Right renal pelvis (tissue), 4 donors: ENCODE measurements at regions not wholly inside any gene's neighbourhood (a gene's known extent, or its start where the extent isn't known, plus 50 kb on each side); places are given as distances from the start of the nearest gene placed in this dataset.
"Not testable (repeated sequence)": the region's sequence is repeated elsewhere in the genome, so short reads cannot be mapped to it uniquely, and the experiment has no call there.

Experiments used
- DNase-seq, 4 donors: peaks; one replicate each; pipeline ENCODE4 v3.0.0-alpha.2; 2013; ENCODE audit warnings: low read depth in 4 of 4, low spot score in 3 of 4, missing footprints in 1 of 4

DNA sequence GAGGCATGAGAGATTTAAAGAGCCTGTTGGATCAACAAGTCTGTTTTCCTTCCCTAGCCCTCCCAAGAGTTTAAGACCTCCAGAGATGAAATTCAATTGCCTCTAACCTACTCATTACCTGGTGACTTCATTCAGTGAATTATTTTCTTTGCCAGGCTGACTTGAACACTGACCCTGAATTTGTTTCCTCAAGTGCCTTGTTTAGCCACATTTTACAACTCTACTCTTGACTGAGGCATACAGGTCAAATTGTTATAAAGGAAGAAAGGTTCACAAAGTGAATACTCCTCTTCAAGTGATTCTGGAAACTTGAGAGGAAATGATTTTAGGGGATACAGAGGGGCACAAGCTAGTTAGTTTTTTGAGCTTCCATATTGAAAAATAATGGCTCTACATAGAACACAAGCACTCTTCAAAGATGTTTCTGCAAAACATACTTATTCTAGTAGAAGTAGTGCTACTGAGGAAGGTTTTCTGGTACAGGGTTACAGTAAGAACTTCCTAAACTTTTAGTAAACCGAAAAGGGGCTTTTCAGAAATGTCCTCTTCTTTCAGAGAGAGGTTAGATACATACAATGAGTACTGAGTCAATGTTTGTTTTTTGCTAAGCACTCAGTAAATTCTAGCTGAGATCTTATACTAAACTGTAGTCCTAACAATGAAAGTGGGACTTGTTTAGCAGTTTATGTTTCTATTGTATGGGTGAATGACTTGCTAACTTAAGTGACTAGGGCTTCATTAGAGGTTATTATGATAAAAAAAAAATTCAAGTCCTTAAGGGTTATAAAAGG is 137.4 kb upstream of the SATB1 start:
- no peak for DNase-seq

DNA sequence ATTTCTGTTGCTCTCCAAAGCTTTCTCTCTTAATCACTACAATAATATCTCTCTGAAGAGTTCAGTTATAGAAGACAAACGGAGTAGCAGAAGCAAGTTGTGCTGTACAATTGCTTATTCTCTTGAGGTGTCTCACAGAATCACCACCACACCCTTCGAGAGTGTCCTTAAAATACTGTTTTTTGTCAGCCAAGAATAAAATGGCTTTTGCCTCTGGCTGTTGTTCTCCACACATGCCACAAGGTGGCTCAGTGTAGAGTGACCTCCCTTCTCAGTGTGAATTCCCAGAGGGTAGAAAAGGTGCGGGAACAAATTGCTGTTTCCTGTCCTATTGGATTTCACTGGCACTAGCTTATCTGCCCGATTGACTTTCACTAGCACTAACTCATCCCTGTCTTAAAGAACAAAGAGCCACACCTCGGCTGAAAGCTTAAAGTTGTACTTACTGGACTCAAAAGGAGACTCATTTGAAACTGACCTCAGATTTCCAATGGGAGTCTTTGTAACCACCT is 134.2 kb upstream of the SATB1 start:
- peak; percentile 12 to 31 (median 16) for DNase-seq

DNA sequence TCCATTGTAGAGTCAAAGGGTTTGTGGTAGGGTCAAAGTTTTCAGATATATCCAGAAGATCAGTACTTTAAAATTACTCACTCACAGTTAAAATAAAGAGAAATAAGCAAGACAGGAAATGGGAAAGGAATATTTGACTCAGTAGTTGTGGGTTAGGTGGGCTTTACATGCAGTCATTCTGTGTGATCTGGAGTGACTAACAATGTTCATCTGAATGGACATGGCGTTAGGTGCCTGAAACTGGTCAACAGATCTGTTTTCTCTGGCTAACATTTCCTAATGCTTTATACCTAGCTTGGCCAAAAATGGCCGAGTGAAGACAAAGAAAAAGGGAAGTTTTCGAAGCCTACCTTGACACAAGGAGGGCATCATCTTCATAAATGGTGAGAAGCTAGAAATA is 133.4 kb upstream of the SATB1 start:
- DNase-seq, result no peak

DNA sequence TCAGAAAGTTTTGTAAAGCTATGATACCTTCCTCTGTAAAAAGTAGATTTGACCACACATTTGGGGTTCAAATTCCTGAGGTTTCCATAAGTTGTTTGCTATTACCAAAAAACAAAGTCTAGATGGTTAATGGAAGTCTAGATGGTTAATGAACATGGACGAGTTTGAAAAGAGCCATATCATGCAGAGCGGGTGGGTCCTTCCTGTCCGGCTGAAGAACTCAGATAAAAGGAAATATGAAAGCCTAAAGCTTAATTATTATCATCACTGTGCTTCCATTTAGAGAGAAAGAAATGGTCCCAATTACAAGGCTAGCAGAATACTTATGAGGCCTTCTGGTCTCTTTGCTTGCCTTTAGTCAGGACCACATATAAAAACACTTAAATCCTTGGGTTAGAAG is 132.1 kb upstream of the SATB1 start:
- DNase-seq, result no peak

DNA sequence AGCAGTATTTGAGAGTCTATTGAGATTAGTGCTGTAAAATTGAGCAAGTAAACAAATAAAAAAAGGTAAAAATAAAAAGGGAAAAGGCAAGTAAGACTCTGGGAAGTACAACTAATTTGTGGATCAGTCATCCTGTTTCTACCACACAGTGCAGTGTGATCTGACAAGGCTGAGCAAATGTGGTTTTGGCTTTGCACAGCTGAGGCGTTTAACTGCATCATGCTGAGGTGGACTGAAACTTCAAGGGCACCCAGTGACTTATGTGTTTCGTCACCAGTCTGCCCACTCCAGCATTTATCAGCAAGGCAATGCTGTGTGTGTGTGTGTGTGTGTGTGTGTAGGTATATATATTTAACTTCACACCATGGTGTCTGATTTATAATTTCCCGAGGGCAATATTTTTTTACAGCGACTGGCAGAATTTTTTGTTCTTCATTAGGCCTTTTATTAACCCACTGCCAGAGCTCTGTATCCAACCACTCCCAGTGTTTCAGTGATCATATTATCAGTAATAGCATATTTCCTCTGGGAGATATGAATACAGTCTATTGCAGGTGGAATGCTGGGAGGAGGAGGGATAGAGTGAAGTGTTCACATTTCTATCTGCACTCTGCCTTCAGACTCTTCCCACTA is 131.5 kb upstream of the SATB1 start:
- DNase-seq, result no peak

DNA sequence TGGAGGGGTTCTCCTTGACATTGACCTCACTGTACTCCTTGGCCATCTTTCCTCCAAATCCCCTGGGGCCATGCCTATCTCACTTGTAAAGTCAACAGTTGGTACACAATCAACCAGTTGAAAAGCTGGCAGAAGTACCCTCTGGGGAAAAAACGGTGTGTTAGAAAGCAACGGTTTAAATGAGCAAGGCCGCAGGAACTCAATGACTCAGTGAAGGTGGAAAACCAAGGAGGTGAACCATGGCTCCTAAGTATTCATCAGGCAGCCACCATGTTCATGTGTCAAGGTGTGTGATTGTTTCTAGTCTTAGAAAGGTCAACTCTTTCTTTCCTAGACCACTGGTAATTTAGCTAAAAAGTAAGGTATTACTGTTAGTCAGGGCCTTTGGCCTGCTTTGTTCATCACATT is 130.9 kb upstream of the SATB1 start:
- DNase-seq, result no peak

DNA sequence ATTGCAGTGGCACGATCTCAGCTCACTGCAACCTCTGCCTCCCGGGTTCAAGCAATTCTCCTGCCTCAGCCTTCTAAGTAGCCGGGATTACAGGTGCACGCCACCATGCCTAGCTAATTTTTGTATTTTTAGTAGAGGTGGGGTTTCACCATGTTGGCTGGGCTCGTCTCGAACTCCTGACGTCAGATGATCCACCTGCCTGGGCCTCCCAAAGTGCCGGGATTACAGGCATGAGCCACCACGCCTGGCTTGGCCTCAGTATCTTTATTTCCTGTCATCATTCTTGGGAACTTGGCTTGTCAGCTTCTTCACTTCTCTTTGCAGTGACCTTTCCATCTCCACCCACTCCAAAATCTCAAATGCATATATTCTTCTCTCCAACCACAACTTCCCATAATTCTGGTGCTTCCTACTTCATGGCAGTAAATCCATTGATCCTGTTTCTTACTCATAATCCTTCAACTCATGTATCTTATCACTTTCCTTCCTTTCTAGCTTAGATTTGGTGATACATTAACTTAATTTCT is 127.5 kb upstream of the SATB1 start:
- not testable (repeated sequence) for DNase-seq

DNA sequence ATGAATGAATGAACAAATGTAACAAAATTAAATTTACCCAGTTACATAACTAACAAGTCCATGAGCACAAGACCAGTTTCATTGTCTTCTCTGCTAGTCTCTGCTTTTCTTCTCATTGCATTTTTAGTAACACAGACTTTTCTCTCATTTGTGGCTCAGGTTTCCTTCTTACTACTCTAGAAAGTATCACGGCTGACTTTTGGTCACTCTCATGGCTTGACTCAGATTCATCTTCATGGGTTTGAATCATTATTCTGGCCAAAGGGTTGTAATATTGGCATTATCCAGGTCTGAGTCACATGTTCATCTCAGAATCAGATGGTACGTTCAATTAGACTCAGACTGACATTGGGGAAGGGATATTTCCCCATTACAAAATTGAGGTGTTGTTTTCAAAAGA is 121.5 kb upstream of the SATB1 start:
- DNase-seq, result no peak

DNA sequence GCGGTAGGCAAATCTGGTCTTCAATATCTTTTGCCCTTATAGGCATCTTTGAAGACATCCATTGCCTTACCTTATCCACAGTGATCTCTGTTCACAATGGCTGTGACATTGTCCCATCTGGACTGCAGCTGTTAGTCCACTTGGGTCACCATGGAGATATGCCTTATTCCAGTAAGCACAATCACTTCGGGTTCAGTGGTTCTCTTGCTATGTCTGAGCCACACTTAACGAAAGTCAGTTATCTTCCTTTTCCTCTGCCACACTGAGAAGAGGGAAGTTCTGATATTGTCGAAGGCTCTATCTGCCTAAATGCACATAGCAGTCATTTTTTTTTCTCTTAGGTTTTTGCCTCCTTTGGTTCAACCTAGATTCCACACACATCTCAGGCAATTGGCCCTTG is 119.0 kb upstream of the SATB1 start:
- DNase-seq, result no peak

DNA sequence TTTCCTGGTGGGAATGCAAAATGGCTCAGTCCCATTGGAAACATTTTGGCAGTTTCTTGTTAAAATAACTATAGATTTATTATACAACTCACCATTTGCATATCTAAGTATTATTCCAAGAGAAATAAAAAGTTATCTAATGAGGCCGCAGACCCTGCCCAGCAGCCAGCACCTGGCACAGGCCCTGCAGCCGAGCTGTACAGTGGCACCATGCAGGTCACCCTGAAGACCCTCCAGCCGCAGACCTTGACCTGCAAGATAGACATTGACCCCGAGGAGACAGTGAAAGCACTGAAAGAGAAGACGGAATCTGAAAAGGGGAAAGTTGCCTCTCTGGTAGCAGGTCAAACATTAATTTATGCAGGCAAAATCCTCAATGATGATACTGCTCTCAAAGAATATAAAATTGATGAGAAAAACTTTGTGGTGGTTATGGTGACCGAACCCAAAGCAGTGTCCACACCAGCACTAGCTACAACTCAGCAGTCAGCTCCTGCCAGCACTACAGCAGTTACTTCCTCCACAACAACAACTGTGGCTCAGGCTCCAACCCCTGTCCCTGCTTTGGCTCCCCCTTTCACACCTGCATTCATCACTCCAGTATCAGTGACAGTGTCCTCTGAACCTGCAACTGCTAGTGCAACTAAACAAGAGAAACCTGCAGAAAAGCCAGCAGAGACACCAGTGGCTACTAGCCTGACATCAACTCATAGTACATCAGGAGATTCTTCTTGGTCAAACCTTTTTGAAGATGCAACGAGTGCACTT is 113.5 kb upstream of the SATB1 start:
- no peak for DNase-seq

DNA sequence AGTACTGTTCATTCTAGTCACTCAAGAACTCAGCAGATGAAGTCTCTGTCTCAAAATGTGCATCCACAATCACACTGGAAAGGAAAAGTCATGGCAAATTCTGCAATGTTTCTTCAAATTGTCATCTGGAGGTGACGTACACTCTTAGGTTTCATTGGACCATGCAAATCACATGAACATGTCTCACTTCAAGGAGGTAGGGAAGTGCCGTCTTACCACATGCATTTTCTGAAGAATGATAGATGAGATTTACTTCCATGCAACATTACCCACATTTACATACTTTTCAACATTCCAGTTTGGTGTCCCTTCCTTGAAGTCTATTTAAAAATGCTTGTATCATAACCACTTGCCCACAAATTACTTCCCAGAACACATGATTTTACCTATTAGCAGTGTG is 107.9 kb upstream of the SATB1 start:
- DNase-seq, result no peak

DNA sequence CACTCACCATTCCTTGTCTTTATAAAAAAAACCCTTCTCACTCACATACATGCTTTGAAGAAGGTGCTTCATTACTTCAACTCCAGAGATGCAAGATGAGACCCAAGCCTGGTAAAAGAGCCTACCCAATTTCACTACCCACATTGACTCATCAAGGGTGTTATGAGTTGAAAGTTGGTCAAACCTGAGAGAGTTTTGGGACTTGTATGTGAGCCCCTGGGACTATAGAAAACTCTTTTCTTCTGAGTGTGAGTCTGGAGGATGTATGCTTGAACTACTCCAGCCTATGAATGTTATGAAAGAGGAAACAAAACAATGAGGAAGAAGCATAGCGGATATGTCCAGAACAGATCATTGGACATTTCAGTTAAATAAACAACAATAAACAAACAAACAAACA is 106.5 kb upstream of the SATB1 start:
- no peak for DNase-seq

DNA sequence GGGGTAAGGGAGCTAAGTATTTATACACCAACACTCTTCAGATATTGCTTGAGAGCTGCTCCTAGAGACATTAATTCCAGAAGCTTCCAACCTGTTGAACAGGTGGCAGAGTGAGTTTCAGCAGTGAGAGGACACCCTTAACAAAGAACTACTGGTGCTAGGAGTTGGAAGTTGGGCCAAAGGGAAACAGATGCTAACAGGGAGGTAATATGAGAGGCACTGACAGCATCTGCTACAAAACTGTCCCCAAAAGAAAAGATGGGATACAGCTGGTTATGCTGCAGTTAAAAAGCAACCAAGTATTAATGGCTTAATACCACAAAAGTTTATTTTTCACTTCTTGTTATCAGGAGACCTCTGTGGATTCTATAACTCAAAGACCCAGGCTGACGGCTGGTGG is 104.5 kb upstream of the SATB1 start:
- DNase-seq, result peak; percentile 8 to 16 (median 14)

DNA sequence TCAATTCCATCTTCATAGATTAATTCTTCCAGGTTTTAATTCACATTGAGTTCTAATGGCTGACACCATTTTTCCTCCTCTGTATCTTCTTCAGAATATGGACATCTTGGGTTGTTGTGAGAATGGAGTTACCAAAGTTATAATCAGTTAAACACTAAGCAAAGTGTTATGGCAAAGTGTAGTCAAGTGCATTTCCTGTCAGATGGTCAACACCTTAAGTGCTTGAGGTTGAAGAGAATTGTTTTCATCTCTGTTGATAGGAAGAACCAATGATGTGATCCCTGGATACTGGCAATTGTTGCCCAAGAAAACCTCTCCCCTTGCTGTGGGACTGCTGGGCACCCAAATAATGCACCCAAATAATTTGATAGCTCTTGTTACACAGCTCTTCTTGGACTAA is 102.6 kb upstream of the SATB1 start:
- no peak for DNase-seq

DNA sequence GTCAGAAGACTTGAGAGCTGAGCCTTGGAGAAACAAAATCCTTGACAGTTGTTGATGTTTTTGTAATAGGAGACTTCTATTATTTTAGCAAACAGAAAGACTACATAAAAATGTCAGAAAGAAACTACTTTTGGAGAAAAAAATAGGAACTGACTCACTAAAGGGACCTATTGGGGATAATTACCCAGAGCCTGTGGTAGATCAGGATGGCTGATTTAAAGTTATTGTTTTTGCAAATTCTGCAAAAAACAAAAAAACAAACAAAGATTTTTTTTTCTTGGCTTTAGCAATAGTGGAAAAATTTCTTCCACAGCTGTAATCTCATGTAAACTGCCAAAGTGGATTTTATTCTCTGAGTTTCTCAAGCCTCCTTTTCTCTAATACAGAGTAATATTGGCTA is 101.5 kb upstream of the SATB1 start:
- DNase-seq, result no peak

DNA sequence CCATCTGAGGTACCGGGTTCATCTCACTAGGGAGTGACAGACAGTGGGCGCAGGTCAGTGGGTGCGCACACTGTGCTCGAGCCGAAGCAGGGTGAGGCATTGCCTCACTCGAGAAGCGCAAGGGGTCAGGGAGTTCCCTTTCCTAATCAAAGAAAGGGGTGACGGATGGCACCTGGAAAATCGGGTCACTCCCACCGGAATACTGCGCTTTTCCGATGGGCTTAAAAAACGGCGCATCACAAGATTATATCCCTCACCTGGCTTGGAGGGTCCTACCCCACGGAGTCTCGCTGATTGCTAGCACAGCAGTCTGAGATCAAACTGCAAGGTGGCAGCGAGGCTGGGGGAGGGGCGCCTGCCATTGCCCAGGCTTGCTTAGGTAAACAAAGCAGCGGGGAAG is 91.0 kb upstream of the SATB1 start:
- not testable (repeated sequence) for DNase-seq

DNA sequence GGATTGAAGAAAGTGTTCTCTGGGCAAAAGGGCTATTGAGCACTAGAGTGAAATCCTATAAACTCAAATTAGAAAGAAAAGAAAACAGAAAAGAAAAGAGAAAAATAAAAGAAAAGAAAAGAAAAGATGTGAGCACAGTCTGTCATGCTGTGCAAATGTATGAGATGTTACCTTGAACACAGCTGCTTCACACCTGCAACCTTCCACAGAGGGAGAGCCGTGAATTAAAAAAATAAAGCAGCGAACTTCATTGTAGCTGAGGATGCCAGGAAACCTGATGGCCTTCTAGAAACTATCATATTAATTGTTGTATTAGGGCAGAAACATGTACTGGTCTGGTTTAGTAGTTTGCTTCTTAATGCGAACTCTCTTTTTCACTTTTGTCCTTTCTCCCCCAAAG is 88.0 kb upstream of the SATB1 start:
- DNase-seq, result no peak

DNA sequence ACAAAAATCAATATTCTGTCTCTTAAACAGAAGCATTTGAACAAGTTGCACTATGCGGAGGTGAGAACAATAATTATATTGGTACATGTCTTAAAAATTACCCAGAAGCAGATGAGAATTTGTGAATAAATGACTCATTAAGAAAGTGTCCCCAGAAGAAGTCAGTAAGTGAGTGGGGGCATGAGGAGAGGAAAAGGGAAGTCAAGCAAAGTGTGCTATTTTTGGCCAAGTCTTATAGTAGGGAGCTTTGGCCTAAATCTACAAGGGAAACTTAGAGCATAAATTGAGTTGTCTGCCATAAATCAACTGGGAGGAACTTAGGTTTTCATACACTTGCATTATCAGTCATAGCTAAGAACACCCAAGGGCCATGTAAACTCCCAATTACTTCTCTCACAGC is 86.9 kb upstream of the SATB1 start:
- DNase-seq, result no peak

DNA sequence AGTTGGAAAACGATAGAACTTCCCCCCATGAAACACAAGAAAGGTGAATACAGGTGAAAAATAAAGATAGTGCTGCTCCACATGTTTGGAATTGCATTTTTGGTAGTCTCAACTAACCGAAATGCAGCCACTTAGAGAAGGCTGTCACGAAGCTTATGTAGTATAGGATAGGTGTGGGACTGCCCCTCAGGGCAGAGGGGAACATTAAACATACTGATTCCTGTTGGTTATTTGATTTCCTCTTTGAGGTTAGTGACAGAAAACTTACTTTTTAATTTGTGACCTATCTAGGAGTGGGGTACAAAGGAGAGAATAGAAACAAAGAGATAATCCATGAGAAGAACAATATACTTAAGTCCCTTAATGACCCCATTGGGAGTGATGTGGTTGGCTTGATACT is 85.8 kb upstream of the SATB1 start:
- no peak for DNase-seq

DNA sequence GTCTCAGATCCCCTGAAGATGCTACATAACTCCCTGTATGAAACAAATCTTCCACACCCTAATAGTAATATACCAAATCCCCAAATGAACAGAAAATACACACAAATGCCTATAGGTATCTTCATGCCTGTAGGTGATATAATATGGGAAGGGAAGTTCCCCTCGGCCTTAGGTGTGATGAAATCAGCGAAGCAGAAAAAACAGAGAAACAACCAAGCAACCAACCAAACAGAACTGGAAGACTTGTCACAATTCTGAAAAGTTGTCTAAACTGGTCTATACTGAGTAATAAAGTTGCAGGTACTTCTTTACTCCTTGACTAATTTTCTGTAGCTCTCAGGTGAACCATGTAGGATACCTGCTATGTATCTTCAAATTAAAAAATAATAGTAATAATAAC is 82.2 kb upstream of the SATB1 start:
- DNase-seq, result no peak

DNA sequence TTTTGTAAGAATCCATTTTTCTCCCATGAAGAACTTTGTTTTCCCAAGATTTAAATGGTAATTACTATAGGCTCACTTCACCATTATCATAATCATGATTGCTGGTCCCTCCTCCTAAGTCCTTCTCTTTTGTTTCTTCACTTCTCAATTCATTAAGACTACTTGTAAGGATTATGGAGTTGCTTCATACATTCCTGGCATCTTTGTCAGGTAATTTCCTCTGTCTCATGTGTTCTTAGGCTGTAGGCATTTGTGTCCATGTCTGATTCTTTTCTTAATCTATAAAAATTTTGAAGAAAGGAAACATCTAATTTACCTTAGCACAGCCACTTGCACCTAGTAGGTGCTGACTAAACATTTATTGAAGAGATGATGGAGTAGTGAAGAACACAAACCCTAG is 79.9 kb upstream of the SATB1 start:
- DNase-seq, result no peak
